ENCODE measurements at regions not wholly inside any gene's neighbourhood (a gene's known extent, or its start where the extent isn't known, plus 50 kb on each side); places are given as distances from the start of the nearest gene placed in this dataset.
A peak's percentile ranks its signal among the peaks of the same experiment; 100 is the strongest.

DNA sequence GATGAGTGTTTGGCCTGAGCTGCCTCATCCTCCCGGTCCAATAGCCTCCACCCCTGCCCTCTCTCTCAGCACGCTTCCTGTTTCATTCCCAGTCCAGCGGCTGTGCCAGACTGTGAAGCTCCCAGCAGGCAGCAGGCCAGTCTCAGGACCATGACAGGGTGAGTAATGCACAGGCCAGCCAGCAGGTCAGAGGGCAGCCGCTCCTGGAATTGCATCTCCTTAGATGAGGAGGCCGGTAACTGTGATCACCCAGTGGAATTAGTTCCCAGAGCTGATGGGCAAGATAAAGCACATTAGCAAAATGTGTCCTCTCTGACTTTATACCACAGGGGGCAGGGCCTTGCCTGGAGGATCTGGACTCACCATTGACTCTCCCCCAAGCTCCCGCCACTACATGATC lies 251.2 kb downstream of the ETS1 start:
- H3K4me1 Mint-ChIP-seq (ENCODE audit: low read depth), result peaks cover 26% of the 10 kb centered on the region
- H3K36me3 Mint-ChIP-seq (ENCODE audit: low read depth), result no peaks in the 10 kb centered on the region; the same call in 1 of the 2 replicates
- H3K27me3 Mint-ChIP-seq (ENCODE audit: insufficient read depth), result no peaks in the 10 kb centered on the region
- peak; percentile 99 for DNase-seq
- H3K27ac Mint-ChIP-seq, result peak overlapping the region; percentile 74
- no peaks in the 10 kb centered on the region for H3K9me3 Mint-ChIP-seq
- peak; percentile 61 for TF ChIP-seq CTCF (IDR thresholded peaks at IDR 0.05)
- H3K4me3 Mint-ChIP-seq, result peak overlapping the region; percentile 50

DNA sequence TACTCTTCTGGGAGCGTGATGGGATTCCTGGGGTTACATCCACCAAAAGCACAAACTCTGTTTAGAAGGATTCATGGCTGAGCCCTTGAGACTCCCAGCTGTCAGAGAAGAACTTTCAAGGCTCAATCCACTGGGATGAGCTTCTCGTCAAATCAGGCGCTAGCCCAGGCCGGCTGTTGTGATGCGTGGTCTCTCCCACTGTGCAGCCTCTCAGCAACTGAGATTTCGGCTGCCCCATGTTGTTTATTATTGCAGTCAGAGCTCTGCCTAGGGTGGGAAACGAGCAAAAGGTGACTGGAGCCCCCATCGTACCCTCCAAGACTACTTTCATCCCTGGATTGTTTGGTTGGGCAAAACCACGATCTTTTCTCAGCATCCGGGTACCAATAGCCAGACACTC lies 251.6 kb downstream of the ETS1 start:
- H3K36me3 Mint-ChIP-seq (ENCODE audit: low read depth), result no peaks in the 10 kb centered on the region; the same call in 1 of the 2 replicates
- no peak overlapping the region for H3K4me3 Mint-ChIP-seq
- DNase-seq, result no peak
- peak overlapping the region; percentile 74 for H3K27ac Mint-ChIP-seq
- H3K9me3 Mint-ChIP-seq, result no peaks in the 10 kb centered on the region
- no peak for TF ChIP-seq CTCF (IDR thresholded peaks at IDR 0.05)
- H3K27me3 Mint-ChIP-seq (ENCODE audit: insufficient read depth), result no peaks in the 10 kb centered on the region
- peaks cover 26% of the 10 kb centered on the region for H3K4me1 Mint-ChIP-seq (ENCODE audit: low read depth)

DNA sequence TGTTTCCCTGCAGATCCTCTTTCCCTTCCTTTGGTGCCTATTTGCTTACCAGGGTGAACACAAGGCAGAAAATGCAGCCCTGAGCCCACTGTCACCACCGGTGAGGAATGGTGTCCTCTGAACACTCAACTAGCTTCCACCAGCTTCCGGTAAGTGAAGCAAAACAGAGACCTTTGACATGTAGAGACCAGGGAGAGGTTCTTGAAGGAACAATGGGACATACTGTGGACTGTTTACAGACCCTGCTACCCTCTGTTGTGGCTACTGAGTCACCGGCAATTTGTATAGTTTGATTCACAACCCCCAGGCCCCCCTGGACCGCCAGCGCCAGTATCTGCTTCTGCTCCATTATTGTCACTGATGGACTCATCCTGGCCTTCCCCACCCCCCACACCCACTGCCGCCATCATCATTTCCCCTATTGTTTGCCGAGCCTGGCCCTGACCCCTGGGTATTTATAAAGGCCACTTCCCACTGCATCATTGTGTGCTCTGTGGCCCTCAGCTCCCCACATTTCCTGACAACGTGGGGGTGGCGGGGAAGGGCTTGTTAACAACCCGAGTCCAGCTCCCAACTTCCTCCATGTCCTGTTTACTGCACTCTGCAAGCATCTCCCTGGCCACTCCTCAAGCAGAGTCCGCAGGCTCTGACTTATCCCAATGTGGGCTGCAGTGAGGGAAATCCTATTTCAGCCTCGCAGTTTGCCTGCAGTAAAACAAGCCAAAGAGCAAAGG lies 252.9 kb downstream of the ETS1 start:
- Mint-ChIP-seq H3K9me3 (no peaks in the 10 kb centered on the region), H3K36me3 (ENCODE audit: low read depth) (no peaks in the 10 kb centered on the region; the same call in 1 of the 2 replicates), H3K4me1 (ENCODE audit: low read depth) (peaks cover 32% of the 10 kb centered on the region), H3K27me3 (ENCODE audit: insufficient read depth) (no peaks in the 10 kb centered on the region), H3K27ac (no peak overlapping the region), H3K4me3 (no peak overlapping the region)
- no peak for DNase-seq
- TF ChIP-seq CTCF (IDR thresholded peaks at IDR 0.05), result no peak

DNA sequence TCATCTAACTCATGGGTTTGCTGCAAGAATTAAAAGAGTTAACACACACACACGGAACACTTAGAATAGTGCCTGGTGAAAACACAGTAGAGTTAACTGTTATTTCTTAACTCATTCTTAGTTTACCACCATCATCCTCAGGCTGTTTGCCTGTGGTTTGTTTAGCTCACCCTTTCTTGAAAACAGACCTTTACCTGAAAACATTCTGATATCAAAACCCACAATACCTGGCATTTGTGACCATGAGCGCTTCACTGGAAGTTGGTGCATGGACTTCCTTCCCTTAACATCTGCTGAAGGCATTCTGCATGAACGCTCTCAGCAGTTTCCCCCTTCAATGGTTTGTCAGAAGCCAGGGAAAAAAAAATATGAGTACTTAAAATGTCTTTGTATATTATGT lies 256.0 kb downstream of the ETS1 start:
- peaks cover 26% of the 10 kb centered on the region for H3K4me1 Mint-ChIP-seq (ENCODE audit: low read depth)
- TF ChIP-seq CTCF (IDR thresholded peaks at IDR 0.05), result no peak
- H3K27me3 Mint-ChIP-seq (ENCODE audit: insufficient read depth), result no peaks in the 10 kb centered on the region
- H3K27ac Mint-ChIP-seq, result no peak overlapping the region
- no peaks in the 10 kb centered on the region for H3K36me3 Mint-ChIP-seq (ENCODE audit: low read depth)
- no peaks in the 10 kb centered on the region for H3K9me3 Mint-ChIP-seq
- DNase-seq, result no peak
- H3K4me3 Mint-ChIP-seq, result no peak overlapping the region

DNA sequence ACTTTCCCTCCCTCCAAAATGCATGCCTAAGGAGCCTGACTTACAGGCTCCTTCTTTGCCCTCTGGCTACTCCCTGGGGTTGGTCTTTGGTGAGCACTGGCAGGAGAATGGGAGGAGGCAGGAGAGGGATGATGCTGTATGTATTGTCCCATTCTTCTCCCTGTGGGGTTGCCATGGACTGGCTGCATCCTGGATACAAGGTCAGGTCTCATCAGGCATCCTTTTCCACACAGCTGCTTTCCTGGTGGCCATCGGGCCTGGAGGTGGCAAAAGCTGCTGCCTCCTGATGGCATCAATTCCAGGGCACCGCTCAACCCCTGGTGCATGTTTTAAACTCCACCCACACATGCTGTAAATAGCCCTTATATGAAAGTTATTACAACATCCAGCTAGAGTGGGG lies 257.2 kb downstream of the ETS1 start:
- Mint-ChIP-seq H3K27me3 (ENCODE audit: insufficient read depth) (no peaks in the 10 kb centered on the region), H3K4me3 (no peak overlapping the region), H3K4me1 (ENCODE audit: low read depth) (peaks cover 20% of the 10 kb centered on the region), H3K36me3 (ENCODE audit: low read depth) (no peaks in the 10 kb centered on the region), H3K9me3 (no peaks in the 10 kb centered on the region), H3K27ac (no peak overlapping the region)
- DNase-seq, result no peak
- TF ChIP-seq CTCF (IDR thresholded peaks at IDR 0.05), result no peak
